Urothelium cell line (cell line): ENCODE measurements at regions not wholly inside any gene's neighbourhood (a gene's known extent, or its start where the extent isn't known, plus 50 kb on each side); places are given as distances from the start of the nearest gene placed in this dataset.

Experiments
- DNase-seq: peaks from one replicate; pipeline ENCODE4 v3.0.0; 2011; ENCODE audit warnings: low spot score, mixed read lengths
- FAIRE-seq: peaks from 2 replicates; lab custom pipeline; 2011; peaks lifted over from hg19 to GRCh38; lab: Jason Lieb, UNC

DNA sequence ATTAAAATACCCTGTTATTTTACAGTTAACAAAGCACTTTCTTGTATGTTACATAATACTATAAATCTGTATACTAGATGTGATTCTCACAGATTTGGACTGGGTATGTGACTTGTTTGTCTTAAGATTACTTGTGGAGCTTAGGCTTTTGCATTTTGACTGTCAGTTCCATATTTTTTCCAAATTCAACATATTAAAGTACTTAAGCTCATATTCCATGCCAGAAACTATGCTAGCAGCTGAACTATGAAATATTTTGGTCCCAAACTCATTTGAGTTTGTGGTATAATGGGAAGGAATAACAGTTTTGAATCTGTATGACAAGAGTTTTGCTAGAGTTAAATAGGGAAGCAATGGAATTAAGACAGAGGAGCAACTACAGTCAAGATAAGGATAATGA lies 841.4 kb downstream of the JRKL start:
- DNase-seq (no peak), FAIRE-seq (no peak)

DNA sequence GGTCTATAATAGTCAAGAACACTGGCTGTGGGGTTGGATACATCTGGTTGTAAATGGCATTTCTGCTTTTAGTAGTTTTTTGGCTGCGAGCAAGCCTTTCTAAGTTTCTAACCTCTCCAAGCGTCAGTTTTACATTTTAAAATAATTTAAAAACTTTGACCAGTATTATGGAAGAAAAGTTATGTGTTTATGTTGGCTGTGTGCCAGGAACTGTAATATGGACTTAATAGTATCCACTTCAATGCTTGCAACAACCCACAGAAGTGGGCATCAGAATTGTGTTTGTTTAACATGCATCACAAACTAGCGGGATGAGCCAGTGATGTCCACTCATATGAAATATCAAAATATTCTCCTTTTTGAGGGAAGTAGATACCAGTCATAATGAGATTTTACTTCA lies 844.2 kb downstream of the JRKL start:
- FAIRE-seq: no peak
- DNase-seq: no peak

DNA sequence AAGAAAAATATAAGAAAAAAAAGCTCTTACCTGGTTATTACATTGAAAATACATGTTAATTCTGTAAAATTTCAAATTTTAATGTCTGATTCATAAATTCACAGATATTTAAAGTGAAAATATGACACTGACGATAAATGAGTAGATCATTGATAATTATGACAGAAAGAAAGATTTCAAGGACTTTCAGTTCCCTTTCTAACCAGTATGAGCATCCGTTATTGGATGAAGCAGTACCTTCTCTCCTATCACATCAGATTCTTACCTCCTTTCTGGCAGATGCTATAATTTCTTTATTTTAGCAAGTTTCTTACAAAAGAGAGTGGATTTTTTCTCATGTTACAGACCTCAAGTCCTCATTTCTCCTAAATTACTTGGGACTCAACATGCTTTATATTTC lies 847.3 kb downstream of the JRKL start:
- FAIRE-seq: no peak
- DNase-seq: no peak

DNA sequence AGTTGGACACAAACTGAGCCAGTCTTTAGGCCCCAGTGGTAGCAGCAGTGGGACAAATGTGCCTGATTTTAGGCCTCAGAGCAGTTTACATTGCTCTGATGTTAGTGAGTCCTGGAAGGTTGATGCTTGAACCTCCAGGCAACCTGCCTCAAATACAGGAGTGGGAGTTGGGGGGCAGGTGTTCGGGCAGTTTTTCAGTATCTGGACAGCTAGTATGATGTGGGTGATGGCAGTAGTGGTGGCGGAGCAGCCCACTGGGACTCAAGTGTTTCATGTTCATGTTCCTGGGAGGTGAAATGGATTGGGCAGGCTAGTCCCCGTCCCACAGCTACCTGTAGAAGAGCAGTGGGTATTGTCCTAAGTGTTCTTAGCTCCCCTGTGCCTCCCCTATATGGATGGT lies 857.8 kb downstream of the JRKL start:
- FAIRE-seq: no peak
- DNase-seq: no peak

DNA sequence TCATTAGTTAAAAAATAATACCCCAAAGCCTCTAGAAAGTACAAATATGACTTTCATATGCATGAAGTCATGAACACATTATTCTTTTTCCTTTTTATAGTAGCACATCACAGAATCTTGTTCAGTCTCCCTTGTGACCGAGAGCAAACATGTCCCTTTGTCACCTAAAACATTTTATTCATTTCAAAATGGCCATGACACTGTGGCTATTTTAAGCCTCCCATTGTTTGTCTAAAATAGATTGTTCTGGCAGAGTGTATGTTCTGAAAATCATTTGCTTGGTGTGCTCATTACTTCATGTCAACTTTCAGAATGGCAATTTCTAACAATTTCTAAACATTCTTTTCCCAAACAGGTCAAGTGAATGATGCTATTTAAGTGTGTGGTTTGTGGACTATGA lies 865.0 kb downstream of the JRKL start:
- no peak for FAIRE-seq
- no peak for DNase-seq

DNA sequence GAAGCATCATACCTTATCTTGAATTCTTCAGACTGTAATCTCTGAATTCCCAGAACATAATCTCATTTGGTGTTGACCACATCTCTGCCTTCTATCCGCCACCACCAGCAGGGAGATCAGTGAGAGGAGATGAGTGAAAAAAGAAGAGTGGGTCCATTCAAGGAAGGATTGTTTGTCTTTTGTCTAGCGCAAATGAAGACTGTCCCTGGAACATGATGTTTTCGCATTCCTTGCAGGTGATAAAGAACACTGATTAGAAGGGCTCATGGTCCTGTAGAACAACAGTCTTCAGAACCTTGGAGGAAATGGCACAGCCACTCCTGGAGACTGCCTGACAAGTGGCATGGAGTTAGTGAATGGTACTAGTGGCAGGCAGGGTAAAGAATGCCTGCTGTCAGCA lies 869.6 kb downstream of the JRKL start:
- FAIRE-seq (no peak), DNase-seq (no peak)

DNA sequence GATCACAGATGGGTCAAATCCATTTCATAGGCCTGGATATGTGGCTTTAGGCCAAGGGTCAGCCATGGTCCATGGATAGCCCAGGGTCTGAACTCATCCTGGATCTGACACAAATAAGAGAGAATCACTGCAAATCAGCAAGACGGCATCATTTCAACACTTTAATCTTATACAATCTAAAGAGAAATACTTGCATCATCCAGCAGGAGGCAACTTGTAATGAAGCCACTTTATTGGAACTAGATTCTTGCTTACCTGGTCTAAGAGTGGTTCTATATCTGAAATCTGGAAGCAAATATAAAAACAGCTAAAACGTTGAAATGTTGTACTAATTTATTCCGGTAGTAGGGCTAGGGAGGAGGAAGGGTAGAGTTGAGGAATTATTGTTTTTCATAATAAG lies 870.1 kb downstream of the JRKL start:
- FAIRE-seq (no peak), DNase-seq (no peak)

DNA sequence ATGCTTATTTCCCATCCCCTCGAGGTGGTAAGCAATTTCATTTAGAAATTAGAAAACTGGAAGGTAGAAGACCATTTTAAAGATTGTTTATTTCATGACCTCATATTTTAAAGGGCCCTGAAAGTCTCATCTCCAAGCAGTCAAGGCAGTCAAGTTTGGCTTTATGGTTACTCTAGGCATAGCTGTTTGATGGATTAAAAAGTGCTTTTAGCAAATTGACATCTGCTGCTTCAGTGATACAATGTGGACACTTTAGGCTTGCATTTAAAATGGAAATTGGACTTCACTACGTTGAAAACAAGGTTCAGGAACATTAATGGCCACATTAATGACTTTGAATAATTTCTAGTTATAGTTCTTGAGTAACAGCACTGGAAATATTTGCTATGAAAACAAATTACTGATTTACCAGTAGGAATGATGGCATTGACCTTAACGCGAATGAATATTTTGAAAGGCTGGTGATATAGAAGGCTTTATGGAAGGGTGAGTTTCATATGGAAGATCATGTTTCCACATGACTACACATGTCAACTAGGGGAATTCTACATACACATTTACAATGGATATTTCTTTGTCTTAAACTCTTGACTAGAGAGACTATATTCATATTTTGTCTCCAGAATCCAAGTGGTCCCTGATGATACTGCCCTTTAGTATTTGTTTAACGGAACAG lies 873.5 kb downstream of the JRKL start:
- FAIRE-seq (no peak), DNase-seq (no peak)

DNA sequence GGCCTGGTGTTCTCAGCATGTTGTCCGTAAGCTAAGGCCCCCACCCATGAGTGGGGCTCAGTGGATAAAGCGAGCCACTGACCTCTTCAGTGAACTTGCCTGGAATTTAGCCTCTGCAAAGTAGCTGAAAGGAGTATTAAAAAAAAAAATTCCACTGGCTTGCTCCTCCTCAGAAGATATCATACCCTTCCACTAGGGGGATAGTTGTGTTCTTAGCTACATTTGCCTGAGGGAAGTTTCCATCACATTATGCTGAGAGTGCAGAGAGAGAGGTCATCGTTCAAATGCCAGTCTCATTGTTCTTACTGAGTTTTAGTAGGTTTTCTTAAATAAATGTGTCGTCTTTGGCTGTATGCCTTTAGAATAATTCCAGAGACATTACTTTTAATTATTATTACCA lies 879.7 kb downstream of the JRKL start:
- DNase-seq (peak; percentile 22), FAIRE-seq (no peak)

DNA sequence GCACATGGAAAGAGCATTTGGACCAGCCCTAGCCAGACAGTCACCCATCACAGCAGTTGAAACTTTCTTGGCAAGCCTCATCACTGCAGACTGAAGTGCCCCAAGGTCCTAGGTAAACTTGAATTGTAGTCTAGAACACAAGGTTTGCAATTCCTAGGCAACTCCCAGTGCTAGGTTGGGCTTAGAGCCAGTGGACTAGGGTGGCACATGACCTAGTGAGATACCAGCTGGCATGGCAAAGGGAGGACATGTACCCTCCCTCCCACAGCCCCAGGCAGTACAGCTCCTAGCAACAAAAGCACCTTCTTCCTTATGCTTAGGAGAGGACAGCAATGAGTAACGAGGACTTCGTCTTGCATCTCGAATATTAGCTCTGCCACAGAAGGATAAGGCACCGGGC lies 889.5 kb downstream of the JRKL start:
- FAIRE-seq: no peak
- no peak for DNase-seq

DNA sequence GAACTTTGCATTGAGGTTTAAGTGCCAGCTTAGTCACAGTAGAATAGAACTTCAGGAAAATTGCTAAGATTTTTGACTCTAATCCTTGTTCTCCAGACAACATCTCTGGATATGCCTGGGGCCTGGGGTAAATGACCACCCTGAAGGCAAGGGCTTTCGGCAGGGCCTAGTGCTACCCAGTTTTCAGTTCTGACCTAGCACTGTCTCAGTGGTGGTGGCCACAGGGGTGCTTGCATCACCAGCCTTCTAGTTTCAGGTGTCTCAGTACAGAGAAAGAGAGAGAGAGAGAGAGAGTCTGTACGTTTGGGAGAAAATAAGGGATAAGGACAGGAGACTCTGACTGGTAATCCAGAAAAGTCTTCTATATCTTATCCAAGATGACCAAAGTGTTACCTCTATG lies 890.5 kb downstream of the JRKL start:
- DNase-seq (no peak), FAIRE-seq (no peak)

DNA sequence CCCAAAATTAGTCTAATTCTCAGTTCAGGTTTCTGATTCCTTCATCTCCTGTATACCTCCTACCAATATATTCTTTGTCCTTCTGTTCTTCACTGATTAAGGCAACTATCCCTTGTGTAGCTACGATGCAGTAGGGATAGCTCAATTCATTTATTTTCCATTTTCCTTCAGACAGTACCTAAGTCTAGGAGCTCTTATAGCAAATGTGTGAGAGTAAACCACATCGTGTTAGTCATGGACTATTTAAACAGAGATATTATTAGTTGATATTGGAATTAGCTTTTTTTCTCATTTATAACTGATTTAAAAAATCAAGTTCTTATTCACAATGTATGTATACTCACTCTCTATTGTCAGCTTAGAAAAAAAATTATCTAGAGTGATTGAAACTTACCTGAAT lies 900.0 kb downstream of the JRKL start:
- DNase-seq (no peak), FAIRE-seq (no peak)

DNA sequence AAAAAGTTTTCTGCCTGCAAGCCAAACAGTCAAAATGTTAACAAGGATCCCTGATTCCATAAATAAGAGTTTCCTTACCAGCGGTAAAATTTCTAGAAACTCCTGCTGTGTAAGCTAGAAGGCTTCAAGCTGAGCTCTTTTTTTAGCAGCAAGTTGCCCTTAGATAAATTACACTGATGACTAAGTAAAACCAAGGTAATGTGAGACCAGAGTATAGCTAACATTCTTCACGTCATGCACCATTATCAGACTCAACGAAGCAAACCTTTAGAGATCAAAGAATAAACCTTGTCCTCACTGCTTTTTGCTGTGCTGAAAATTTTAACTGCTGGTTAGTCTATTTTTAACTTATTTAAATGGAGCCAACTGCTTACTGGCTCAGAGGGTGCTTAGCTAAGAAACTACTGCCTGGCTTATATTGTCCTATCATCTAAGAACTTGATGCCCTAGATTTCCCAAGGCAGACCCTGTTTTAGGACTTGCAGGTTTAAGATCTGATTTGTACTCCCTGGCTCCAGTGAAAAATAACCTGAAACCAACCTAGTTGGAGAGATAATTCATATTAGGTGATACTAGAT lies 900.7 kb downstream of the JRKL start:
- FAIRE-seq: no peak
- no peak for DNase-seq

DNA sequence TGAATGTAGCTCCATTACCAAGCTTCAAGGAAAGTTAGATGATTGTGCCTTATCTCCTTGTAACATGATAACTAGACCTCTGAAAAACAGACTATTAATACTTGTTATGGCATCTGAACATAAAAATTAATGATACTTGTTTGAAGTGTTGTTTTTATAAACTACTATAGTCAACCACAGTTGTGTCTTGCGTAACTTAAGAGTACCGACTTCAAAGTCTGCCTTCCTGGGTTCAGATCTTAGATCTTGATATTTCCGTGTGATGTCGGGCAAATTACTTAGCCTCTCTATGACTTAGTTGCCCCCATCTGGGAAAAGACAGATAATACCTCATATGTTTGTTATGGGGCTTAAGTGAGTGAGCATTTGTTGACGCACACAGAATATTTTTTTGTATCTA lies 906.5 kb downstream of the JRKL start:
- DNase-seq (no peak), FAIRE-seq (no peak)

DNA sequence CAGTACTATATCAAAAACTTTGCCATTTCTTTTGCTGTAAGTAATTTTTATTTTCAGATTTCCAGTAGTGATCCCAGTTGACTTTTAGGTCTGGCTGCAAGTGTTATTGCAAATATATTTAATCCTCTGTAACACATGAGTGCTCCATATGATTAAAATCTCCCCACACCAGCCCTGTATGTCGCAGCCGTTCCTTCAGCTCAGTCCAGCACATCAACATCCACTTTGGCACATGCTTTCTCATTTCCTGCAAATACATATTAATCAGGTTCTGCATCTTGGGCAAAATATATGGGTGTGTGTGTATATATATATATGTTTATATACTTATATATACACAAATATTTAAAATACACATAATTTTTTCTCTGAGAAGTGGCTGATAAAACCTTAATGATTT lies 919.5 kb downstream of the JRKL start:
- no peak for FAIRE-seq
- DNase-seq: no peak

DNA sequence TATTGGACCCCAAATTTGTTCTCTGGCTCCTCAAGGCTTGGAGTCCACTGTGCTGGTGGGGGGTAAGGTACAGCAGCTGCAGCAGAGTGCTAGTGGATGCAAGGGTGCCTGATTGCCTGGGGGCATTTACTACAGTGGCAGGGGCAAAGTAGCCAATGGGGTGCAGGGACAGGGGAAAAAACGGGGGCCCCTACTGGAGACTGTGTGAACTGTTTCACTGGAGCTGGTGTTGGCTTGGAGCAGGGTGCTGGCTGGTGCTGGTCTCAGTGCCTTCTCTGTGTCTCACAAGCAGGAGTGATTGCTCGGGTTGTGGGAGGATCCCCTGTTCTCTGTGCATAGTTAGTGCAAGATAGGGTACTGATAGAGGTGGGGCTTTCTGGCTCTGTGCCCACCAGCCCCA lies 935.9 kb downstream of the JRKL start:
- DNase-seq (no peak), FAIRE-seq (no peak)

DNA sequence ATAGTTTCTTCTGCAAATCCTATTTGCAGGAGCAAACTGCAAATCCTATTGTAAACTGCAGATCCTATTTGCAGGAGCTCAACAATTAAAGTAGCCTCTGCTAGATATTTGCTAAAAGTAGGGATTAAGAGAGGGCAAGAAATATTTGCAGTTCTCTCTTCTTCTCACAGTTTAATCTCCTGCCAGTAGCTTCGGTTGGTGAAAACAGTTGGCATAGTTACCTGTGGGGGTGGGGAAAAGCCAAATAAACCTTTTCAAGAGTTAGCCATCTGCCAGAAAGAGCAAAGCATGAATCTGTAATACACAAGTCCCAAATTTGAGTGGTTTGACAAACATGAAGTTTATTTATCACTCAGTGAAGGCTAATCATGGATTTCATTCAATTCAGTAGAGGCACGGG lies 942.5 kb downstream of the JRKL start:
- FAIRE-seq: no peak
- DNase-seq: no peak

DNA sequence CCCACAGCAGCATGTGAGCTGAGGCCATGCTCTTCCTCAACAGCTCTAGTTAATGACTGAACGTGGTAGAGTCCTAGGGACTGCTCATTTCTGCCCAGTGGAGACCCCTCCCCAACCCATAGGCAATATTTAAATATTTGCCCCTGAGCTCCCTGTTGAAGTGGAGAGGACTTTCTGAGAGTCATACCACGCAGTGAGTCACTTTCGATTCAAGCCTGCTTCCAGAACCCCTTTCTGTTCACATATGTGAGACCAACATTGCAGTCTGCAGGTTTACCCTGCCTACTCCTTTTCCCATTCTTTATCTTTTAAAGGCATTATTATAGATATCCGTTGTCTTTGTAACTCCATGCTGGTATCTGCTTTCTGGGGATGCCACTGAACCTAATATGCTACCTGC lies 946.3 kb downstream of the JRKL start:
- FAIRE-seq (no peak), DNase-seq (no peak)

DNA sequence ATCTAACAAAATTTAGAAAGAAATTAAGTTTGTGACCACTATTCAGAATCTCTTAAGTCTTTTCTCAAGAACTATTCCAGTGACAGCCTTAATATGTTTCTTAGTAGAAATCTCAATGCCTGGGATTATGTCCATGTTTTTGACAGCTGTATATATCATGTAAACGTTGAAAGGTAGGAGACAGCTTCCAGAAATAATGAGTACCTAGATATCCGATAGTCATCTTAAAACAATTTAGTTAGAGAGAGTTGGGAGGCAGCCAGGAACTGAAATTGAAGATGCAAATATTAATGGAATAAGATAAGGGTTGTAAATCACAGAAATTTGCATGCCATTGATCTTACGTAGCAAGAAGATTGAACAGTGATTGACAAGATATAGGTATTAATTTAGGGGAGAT lies 955.2 kb downstream of the JRKL start:
- DNase-seq (no peak), FAIRE-seq (no peak)

DNA sequence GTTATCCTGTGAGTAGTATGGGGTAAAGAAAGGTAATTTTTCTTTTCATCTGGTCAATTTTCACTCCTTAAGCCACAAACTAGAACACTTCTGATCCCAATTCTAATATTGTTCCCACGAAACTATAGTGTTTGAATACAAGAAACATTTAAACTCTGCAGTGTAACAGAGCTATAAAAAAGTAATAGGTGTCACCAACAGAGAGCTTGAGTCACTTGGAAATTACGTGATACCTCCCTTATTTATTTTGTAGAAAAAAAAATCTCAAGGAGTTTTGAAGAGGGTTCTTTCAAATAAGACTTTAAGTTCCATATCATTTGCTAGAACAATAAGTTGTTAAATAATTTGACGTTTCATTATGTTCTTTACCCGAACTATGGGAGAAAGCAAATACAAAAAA lies 959.4 kb downstream of the JRKL start:
- no peak for DNase-seq
- FAIRE-seq: no peak

DNA sequence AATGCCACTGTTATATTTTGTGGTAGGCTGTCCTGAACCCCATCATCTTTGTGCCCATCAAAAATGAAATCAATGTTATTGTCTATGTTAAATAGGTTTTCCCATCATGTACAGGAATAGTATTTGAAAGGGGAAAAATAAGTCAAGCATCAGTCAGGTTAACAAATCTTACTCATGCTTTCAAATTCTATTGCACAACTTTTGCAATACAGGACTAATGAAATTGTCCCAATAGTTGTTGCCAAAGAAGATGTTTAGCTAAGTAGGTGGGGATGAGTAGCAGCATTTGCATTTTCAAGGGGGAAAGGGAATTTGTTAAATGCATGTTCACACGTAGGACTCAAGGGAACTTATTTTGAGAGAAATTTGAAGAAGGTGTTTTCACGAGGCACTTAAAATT lies 962.1 kb downstream of the JRKL start:
- FAIRE-seq: no peak
- no peak for DNase-seq

DNA sequence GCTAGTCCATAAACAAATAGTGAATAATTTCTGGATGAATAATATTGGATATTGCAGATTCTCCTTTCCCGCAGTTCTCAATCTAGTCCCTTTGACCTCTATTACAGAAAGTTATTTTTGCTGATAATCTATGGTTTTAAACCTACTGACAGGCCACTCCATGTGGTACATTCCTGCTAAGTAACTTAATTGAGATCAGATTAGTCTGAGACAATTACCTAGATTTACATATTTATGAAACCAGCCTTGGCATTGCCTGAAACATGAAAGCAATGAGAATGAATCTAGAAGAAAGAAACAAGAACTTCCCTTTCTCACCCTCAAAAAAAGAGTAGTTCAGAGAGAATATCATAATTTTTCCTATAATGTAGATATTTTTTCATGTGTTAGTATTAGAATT lies 964.2 kb downstream of the JRKL start:
- DNase-seq (no peak), FAIRE-seq (no peak)

DNA sequence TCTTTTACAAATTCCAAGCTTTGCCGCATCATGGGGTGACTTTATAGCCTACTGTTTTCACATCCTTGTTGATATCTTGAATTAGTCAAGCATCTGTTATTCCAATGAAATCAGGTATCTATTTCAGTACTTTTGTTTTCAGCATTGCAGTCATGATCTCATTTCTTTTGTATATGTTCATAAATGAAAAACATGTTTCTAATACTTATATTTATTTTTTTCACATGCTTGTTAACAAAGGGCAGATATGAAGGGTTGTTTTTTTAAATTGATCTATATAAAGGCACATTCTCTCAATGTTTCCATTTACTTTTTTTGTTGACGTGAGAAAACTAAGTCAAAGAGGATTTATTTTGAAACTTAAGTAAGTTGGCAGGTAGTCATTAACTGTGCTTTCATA lies 964.8 kb downstream of the JRKL start:
- DNase-seq: no peak
- FAIRE-seq: no peak
